ENCODE measurements at regions not wholly inside any gene's neighbourhood (a gene's known extent, or its start where the extent isn't known, plus 50 kb on each side); places are given as distances from the start of the nearest gene placed in this dataset.

DNA sequence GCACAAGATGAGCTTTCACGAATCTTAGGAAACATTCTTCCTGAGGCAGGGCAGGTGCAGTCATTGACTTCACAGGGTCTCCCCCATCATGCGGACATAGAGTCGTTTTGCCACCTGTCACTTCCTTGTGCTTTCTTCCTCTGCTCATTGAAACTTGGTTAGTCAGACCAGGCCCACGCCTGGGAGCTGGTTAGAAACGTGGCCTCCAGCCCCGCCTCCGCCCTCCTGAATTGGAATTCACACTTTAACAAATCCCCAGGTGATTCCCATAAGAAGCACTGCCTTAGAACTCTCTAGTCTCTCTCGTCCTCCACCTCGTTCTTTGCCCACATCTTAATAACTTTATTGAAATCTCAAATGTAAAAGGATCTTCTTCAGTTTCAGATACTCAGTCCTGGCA, 265.5 kb upstream of the FZD8 start:
- no peak for DNase-seq (ENCODE audit: low read depth)

DNA sequence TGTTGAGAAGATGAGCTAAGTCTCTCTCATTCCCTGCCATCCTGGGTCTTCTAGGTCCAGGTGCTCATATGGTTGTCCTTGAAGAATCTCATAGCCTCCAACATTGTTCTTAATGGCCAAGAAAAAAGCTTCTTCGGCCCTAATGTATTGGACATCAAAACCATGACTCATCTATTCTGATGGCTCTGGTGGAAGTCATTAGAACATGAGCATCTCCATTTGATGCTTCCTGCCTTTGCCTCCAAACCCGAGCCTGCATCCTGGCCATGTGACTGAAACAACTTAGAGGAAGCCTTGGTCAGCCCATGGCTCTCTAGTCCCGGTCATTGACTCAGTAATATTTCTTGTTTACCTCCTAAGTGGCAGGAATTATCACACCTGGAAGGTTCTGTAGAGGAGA, 264.1 kb upstream of the FZD8 start:
- no peak for DNase-seq (ENCODE audit: low read depth)

DNA sequence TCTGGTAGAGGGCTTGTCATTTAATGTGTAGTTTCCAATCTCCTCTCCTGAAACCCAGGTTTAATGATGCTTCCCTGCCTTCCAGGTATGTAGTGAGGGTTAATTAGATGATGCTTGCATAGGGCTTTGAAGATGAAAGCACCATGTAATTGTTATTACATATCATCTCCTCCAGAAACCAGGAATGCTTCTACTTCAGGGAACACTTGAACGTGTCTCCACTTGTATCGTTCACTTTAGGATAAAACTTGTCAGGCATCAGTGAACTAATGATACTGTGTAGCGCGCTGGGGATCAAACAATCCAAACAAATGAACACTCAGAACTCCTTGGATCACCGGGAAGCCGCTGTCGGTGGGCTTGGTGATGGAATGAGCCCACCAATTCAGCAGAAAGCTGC, 260.9 kb upstream of the FZD8 start:
- no peak for DNase-seq (ENCODE audit: low read depth)

DNA sequence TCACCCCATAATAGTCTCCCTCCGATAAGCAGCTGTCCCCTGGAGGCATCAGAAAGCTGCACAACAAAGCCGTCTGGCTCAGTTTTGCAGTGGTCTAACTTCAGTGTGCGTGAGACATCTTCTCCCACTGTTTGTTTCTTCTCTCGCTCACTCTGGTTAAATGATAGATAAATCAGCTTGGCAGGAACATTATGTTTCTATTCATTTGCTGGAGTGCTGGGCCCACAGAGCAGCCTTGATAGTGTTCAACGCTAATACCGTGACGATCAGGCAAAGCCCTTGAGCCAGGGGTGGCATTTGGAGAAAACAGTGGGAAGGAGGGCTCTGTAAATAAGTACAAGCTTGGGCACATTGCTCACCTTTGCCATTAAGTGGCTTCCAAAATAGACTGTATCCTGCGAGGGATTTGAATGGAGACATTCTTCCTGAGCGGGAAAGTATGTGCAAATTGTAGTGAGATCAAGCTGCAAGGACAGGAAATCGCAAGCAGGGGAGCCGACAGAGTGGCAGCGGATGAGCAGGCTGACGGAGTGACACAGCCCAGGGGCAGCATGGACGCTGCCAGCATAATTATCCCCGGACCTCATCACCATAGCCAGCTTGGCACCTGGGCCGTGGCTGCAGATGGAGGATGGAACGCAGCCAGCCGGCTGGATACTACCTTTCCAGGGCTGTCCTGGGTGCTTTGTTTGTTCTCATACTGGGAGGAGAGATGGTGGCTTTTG, 256.8 kb upstream of the FZD8 start:
- DNase-seq (ENCODE audit: low read depth) = no peak

DNA sequence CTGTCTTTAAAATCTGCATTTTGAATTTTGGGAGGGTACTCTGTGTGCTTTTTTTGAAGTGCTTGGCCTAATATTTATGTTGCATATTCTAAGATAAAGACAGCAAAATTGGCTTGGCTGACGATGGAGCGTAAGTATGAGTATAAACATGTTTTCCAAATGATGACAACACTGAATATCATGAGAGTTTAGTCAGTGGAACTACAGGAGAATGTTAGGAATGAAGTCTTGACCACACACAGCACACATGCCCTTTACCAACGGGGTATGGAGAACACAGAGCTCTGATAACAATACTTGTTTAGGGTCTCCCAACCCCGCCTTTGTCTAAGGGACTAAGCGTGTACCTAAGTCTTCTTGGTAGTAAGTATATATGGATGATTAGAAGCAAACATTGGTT, 253.9 kb upstream of the FZD8 start:
- no peak for DNase-seq (ENCODE audit: low read depth)

DNA sequence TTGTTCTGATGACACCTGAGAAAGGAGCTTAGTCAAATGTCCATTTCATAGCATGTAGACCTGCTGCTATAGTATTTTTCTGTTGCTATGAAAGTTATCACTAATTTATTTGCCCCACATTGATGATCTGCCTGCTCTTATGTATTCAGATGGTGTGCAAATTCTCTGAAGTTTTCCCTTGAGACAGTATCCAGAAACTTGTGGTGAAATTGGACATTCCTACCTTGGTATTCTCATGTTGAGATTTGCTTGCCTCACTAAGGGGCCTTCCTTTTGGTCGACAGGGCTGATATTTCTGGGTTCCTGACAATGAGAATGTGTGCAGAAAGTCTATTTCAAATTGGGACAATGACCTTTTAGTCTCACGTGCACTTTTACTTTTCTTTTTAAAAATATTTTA, 253.2 kb upstream of the FZD8 start:
- DNase-seq (ENCODE audit: low read depth) = no peak

DNA sequence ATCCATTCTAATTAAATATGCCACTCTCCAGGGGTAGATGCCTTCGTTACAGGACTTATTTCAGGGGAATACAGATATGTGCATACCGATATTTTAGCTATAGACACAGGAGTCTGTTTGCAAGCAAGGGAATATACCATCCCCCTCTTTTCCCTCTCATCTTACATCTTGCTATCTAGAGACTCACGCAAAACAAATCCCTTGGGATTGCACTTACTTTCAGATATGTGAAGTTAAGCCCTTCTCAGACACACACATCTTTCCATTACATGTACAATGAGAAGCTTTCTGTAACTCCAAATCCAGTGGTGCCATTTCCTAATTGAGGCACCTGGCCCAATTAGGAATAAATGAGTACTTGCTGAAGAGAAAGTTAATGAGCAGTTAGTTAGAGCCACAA, 250.4 kb upstream of the FZD8 start:
- DNase-seq (ENCODE audit: low read depth) = no peak

DNA sequence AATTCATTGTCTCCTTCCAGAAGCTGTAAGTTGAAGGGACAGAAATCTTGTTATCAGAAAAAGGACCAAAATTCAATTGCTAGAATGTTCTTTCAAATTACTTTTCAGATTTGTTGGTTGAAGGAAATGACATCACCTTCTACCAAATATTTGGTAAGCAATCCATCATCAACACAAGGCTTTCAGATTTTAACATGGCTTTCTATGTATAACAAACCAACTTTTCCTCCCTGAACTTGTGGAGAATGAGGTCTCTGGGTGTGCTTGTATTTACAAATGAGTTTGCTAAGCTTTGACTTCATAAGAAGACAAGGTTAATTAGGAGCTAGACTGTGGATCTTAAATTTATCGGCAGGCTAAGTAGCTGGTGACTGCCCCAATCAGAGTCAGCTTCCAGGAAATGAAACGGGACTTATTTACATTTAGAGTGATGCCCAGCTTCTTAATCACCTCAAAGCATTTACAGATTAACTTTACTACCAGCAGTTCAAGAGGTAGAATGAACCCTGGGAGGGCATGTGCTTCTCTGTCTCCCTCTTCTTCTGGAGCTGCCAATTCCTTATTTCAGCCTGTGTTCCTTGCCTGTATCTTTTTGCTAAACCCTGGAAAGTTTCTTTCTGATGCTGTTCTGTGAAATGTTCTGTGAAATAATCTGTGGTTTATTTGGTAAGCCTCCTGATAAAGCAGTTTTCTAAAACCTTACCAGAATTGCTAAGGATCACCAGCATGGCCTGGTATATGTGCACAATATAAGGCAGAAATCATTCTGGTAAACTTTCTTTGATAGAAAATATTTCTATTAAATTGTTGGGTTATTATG, 248.8 kb upstream of the FZD8 start:
- no peak for DNase-seq (ENCODE audit: low read depth)

DNA sequence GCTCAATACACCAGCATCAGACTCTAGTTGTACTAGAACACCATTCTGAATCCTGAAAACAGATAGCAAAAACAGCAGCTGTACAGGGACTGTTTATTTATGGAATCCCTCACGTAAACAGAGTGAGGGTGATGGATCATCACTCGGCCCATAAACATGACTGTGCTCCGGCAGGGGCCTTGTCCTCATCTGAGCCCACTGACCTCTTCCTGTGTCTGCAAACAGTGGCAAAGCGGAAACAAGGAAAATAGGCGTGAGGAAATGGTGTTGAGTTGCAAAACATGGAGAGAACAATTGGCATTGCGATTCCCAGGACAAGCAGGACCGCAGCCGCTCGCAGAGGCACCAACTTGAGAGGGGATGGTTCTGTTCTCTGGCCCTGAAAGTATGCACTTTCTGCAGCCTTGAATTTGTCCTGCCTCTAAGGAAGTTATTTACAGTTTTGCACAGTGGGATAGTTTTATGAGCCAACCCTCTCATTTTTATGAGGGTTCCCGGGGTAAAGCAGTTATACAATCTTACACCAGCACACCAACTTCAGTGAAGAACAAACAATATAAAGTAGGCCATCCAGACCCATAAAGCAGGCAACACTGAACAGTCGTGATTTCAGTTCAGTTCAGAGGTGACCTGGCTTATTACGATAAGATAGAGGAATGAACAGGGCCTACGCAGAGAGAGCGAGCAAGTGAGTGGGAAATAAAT, 248.0 kb upstream of the FZD8 start:
- DNase-seq (ENCODE audit: low read depth) = no peak

DNA sequence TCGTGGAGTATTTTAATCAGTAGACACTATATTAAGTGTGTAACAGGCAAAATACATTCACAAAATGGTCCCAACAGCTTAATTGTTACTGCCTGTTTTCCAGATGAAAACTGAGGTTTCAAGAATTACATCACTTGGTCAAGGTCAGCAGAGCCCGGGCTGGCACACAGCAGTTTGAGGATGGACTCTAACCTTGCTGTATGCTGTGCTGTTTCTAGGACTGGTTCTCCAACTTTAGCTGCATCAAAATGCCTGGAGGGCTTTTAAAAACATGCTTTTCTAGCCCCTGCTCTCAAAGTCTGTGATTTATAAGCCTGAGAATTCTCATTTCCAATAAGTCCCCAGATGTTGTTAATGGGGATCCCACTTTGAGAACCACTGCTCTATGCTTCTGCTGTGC, 247.1 kb upstream of the FZD8 start:
- no peak for DNase-seq (ENCODE audit: low read depth)

DNA sequence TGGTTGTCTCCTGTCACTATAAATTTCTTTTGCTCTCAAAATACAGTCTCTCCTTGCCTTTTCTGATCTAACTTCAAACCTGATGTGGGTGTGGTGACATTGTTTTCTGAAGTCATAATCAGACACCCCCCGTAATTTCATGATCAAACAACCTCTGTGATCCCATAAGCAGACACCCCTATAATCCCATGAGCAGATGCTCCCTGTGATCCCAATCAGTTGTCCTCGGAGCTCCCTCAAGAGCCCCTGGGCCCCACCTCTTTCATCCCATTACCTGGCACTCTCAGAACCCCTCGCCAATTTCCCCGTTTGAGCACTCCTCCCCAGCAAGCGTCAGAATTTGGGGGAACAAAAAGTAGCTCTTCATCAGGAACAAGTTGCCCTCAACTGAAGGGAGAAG, 246.3 kb upstream of the FZD8 start:
- no peak for DNase-seq (ENCODE audit: low read depth)

DNA sequence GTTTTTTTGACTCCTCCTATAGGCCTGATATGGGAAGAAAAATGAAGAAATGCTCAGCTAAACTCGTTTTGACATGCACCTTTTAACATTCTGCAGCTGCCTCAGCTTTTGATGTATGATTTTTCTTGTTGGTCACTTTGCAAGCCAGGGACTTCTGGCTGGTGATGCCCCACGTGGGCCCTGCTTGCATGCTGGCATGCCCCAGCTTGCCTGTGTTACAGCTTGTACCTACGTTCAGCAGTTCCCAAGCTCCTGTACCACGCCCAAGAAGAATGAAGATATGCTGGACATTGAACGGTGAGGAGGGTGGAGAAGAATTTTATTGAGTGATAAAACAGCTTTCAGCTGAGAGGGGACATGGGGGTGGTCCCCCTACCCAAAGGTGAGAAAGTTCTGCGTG, 245.6 kb upstream of the FZD8 start:
- no peak for DNase-seq (ENCODE audit: low read depth)

DNA sequence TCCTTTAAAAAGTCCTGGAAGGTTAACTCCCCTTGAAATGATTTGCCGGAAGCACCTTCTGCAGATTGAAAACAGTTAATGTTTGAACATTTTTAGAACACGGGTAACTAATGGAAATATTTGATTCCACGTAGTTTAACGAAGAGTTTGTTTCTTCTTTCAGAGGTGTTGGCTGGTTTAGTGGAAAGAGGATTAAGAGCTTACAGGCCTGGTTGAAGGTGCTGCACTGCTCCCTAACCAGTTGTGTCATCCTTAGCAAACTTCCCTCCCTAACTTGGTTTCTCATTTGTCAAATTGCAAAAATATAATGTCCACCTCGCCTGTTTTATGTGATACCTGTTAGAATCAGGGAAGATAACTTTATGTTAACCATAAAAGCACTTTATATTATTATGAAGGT, 243.0 kb upstream of the FZD8 start:
- DNase-seq (ENCODE audit: low read depth) = no peak

DNA sequence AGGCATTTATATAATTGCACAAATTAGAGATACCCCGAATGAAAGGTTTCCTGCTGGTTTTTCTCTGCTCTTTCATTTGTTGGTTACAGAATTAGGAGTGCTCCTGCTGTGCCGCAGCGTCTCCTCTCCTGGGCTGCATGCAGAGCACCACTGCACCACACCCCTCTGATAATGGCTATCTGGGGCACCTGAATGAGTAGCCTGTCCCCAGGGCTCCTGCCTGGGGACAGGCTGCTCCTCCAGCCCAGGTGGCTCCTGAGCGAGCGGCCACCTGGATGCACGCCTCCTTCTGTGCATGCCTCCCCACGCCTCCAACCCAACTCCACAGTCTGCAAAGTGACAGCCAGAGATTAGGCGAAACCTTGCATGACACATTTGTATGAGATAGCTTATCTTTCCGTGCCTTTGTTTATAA, 242.6 kb upstream of the FZD8 start:
- DNase-seq (ENCODE audit: low read depth) = no peak

DNA sequence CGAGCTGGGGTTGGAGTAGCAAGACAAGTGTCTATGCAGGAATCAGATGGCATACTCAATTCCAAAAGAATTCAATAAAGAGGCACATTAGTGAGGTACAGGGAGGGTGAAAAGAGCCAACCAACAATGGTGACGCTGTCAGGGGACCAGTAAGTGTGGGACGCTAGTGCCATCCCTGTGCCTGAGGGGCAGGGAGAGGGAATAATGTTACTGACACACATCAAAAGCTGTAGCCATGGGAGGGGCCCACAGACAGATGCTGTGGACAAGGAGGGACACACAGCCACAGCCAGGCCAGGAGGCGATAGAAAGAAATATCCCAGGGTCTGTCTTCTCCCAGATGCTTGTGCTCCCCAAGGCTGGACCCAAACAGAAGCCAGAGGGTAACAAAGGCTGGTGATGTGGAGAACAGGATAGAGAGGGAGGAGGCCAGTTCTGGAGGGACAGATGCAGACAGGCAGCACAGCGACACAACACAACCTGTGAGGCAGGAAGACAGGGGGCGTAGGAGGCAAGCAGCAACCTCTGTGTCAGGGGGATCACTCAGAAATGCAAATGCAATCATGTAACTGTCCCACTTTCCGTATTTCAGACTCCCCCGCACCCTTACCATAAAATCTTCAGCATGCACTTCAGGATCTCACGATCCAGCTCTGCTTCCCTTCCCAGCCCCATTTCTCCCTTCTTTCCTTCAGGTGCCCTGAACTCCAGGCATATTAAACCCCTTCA, 240.5 kb upstream of the FZD8 start:
- no peak for DNase-seq (ENCODE audit: low read depth)

DNA sequence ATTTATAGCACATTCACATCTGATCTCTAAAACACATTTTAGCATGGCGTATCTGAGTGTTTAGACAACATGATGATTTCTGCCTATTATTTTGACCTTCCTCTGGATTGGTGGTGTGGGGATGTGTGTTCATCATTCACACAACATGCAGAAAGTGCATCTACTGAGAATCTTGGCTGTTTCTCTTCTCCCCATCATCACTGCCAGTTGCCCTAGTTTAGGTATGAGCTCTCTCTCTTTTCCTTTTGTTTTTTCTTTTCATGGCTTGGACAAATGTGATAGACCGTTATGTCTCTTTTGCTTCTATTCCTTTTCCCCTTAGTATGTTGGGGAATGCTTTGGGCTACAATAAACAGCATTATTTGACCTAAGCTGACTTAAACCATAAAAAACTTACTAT, 239.2 kb upstream of the FZD8 start:
- no peak for DNase-seq (ENCODE audit: low read depth)

DNA sequence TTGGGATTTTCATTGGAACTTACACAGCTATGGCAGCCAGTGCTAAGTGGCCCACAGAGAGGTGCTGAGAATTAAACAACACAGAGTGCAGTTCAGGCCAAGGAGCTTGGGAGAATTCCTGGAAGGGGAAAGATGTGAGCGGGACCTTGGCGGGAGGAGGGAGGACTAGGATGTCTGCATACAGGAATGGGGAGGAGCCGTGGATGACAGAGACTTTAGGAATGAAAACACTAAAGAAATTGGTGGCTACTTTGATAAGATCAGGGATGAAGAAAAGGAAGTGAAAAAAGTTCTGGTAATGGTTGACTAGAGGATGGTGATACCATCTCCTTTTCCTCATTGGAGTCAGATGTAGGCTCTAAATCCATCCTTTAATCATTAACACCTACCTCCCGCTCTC, 234.2 kb upstream of the FZD8 start:
- no peak for DNase-seq (ENCODE audit: low read depth)

DNA sequence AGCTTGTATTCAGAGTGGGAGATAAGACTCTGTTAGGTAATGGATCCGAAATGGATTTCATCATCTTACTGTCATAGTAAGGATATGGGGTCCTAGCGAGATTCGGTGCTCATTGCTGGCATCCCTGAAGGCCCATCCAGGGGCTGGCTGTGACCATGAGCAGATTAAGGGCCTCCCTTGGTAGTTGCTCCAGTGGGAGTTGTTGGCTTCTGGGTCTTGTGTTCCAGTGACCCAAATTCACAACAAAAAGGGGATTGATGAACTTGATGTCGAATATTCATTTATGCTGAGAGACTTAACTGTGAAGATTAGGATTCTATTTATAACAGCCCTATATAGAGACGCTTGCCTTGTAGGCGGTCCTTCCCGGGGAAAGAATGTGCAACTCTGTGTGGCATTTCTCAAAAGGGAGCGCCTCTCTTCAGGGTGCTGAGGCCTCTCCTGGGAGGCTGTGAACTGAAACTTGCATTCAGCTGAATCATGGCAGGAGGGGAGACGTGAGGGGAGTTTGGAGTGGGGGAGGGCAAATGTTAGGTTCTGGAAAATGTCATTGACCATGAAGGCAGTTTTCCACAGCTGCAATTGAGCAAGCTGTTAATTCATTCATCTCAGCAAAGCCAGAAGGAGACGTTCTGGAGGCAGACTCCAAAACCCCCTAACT, 233.1 kb upstream of the FZD8 start:
- DNase-seq (ENCODE audit: low read depth) = no peak

DNA sequence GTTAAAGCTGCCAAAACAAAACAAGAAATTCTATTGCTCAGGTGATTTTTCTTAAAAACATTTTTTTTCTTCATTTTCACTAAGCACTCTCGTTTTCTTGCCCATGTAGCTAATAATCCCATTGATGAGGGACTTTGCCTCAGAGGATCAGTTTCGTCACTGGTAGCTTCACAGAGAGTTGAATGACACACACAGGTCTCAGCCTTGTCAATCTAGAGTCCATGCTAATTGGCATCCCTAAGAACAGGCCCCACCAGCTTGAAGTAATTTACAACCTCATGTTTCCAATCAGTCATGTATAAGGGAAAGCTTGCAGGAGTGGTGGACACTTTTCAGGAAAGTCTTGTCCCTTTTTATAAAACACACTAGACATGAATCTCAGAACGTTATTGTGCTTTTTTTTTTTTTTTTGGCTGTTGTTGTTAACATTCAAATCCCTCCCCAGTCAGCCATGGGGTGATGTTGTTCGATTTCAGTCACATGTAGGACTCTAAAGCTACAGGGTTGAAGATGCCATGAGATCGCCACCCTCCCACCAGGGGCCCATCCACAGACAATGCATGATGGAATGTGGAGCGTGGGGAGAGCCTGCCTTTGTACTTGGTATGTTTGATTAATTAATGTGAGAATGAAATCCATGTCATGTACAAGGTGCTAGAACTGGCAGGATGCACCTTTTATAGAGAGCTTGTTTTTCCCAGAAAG, 232.4 kb upstream of the FZD8 start:
- no peak for DNase-seq (ENCODE audit: low read depth)

DNA sequence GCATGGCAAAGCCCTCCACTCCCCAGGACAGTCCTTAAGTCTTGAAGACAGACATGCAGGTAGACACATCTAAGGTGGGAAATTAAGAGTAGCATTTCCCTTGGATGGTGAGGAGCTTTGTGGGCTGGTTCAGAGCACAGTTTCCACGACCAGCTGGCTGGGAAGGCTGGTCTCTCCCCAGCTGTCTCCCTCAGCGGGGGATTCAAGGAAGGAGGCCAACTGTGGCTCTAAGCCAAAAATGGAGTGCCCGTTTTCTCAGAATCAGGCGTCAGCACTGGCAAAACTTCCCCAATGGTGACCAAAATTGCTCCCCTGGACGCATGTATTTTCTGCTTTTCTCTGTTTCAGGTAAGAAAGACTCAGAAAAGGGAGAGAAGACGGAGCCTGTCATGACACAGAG, 230.6 kb upstream of the FZD8 start:
- DNase-seq (ENCODE audit: low read depth) = no peak
